ENCODE measurements at regions not wholly inside any gene's neighbourhood (a gene's known extent, or its start where the extent isn't known, plus 50 kb on each side); places are given as distances from the start of the nearest gene placed in this dataset.

DNA sequence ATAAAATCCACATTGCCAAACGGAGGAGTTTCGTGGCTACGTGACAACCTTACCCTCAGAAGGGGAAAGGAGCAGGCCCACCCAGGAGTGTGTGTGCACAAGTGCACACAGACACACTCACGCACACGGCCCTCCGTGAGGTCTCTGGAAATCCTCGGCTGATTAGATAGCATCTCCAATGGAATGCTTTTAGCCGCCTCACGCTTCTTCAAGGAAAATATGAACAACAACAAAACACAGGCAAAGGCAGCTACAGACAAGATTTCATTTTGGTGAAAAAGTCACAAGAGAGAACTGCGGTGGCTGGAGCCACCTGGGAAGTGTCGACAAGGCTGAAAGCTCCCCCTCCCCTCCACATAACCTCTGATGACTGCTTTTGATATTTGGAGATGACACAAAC lies 391.8 kb upstream of the MKI67 start:
- no peak for FAIRE-seq
- no peak for DNase-seq (ENCODE audit: insufficient read length, low spot score)

DNA sequence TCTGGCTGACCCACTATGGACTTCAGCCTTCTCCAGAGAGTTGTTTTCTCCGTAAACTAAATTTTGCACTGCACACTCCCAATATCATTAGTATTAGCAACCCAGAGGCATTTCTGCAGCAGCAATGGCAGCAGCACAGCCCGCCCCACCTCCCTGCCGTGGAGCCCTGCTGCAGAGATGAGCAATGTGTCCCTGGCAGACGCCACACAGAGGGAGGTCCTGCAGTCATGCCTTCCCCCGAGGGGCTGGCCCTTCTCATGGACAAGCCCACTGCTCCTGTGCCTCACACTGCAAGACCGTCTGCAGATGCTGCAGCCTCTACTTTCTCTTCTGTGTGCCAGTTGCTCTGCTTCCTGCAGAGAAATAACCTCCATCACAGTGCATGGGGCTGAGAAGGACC lies 393.4 kb upstream of the MKI67 start:
- FAIRE-seq (no peak), DNase-seq (ENCODE audit: insufficient read length, low spot score) (no peak)

DNA sequence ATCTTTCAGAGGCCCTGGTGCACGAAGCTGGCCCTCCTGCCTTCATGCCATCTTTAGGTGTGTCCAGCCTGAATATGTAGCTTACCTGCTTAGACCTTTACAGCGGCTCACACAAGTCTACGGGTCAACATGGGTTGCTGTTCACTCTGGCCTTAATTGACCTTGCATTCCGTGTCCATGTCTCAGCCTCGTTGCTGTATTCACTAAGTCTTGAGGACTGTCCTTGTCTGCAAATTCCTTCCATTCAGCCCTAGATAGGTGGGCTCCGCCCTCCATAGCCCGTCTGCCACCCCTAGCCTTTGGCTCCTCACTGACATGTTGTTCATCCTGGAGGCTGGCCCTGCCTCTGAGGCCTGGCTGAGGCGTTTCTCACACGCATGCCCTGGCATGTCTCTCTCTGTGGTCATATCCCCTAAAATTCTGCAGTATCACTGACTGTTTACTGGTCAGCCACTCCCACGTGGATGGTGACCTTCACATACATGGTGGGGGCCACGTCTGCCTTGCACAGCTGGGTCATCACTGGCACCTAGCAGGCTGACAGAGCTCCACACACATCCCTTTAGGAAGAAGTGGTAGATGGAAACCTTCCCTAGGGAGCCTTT lies 394.1 kb upstream of the MKI67 start:
- FAIRE-seq (no peak), DNase-seq (ENCODE audit: insufficient read length, low spot score) (no peak)

DNA sequence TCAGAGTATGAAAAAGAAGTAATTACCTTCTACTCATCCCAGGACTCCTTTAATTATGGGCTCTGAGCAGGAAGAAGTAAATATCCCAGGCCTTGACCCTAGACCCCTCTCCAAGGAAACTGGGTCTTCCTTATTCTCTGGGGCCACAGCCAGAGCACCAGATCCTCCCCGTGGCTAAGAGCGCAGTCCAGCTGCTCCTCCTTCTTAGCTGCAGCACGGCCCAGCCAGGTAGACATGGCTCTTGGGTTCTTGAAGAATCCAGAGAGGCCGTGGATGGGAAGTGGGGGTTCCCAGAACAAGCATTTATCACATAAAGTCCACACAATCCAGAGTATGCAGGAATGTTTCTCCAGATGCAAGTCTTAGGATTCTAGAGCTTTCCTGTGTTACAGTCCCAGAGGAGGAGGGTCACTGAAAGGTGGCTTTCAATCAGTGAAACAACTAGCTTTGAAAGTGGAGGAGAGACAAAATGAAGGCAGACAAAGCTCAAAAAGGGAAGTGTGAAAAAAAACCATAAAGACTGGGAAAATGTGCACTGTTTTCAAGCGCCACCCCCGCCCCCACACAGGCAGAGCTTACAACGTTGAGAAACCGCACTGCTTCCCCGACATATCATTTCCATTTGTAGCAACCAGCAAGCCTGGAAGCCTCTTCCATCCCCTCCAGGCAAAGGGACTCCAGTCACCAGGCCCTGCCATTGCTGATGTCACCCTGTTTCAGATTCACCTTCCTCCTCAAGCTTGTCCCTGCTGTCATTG lies 396.5 kb upstream of the MKI67 start:
- no peak for FAIRE-seq
- DNase-seq (ENCODE audit: insufficient read length, low spot score) = no peak

DNA sequence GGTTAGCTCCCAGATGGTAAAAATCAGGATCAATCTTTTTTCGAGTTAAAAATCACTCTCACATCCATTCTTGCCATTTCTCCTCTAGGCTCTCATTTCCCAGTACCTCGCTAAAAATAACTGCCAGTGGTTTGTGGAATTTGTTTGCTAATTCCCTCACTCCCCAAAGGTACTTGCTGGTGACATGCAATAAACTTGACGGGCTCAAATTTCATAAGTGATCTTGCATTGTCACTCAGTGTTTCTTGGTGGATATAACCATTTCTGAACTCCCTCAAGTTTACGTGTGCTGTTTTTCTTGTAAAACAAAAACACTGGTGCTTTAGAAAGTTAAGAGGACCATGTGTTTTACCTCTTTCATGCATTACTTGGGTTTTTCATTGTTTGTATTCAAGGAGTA lies 399.2 kb upstream of the MKI67 start:
- DNase-seq (ENCODE audit: insufficient read length, low spot score) = no peak
- no peak for FAIRE-seq

DNA sequence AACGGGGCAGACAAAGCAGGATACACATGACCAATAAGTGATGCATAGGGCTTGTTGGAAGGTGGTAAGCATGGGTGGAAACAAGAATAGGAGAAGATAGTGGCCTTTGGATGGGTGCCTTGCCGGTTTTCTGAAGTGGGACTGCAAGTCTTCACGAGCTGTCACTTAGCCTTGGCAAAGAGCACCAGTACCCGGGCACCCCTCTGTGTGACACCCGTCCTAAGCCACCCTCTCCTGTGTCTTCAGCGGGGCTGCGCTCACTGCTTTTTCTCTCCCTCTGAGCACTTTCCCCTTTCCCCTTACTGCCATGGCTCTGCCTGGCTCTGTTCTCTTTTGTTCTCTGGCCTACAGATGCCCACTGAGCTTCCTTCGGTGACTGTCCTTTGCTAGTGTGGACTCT lies 399.7 kb upstream of the MKI67 start:
- FAIRE-seq = no peak

DNA sequence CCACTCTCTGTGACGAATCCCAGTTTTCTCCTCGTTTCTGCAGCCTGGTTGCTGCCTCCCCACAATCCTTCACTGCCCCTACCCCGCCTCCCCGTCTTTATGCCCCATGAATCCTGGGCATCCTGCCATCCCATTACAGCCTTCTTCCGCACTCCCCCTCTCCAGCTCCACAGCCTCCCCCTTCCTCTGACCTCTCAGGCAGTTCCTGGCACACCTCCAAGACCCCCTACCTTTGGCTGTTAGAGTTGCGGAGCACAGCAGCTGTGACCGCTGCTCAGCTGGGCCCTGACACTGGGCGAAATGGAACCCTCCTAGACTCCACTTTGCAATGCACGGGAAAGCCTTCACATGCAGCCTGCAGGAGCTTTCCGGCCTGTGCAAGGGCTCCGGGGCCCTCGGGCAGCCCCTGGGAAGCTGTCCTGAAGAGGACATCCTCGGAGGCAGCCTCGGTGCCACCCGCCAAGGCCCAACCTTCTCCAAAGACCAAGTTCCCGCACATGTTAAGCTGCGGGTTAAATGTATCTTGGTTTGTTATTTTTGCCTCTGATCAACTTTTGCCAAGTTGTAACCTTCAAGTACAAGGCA lies 400.7 kb upstream of the MKI67 start:
- FAIRE-seq (no peak), DNase-seq (ENCODE audit: insufficient read length, low spot score) (no peak)

More for the DNA sequence above, 399.7 kb upstream of the MKI67 start:
- DNase-seq (ENCODE audit: insufficient read length, low spot score) = no peak

DNA sequence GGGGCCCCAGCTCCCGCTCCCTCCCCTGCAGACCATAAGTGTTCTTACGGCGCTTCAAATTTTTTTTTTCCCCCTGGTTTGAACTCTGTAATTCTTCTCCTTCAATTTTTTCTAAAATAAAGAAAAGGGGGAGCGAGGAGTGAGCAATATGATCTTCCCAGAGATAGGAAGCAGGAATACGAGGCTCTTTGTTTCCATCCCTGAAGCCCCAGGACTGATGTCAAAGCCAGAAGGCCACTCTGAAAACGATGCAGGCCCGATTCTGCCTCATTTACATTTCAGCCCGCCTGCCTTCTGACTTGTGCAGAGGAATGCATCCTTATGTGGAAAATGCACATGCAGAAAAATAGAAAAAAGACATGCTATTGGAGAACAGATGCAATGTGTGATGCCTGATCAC lies 401.5 kb upstream of the MKI67 start:
- FAIRE-seq (no peak), DNase-seq (ENCODE audit: insufficient read length, low spot score) (no peak)

DNA sequence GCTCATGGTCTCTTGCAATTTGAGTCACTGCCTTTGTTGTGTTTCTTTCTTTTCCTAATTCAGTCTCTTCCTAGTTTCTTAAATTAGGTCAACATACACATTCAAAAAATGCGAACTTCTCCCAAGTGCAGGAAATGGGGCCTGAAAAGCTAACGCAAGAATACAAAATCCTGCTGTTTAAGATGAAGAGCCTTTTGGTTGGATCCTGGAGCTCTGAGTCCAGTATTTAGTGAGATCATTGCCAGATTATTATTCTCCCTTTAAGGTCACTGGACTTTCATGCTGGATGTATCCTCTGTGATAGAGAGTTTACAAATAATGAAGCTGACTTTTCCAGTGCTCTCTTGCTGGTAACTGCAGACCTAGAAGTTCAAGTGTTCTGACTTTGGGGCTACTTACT lies 401.9 kb upstream of the MKI67 start:
- no peak for DNase-seq (ENCODE audit: insufficient read length, low spot score)
- FAIRE-seq = no peak

DNA sequence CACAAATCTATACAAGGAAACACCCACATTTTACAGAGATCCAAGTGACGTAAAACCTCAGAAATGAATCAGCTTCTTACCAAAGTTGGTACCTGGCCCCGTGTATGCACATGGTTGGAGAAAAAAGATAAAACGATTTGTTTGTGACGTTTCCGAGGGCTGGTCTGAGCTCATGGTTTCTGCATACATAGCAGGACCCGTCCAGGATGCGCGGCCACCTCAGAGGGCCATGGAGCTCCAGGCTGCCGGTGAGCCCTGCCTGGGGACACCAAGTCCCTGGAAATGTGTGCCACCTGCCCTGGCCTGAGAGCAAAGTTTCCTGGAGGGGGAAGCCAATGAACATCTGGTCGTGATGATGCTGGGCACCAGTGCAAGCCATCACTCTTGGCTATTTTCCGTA lies 402.6 kb upstream of the MKI67 start:
- no peak for FAIRE-seq

DNA sequence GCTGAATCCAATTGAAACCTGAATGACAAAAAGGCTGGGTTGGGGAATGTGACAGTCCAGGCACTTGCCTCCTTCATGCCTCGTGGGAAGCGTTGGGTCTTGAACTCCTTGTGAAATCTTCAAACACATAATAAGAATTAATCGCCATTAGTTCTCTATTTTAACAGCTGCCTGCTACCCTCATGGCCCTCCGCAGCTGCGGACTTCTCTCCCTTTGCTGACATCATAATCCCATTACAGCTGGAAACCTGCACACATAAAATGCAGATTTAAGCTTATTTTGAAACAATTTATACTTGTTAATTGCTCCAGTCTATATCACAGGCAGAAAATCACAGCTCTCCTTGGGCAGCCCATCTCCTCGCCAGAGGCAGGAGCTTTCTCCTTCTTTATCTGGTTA lies 403.0 kb upstream of the MKI67 start:
- DNase-seq (ENCODE audit: insufficient read length, low spot score) (no peak), FAIRE-seq (no peak)

More for the DNA sequence above, 402.6 kb upstream of the MKI67 start:
- no peak for DNase-seq (ENCODE audit: insufficient read length, low spot score)

DNA sequence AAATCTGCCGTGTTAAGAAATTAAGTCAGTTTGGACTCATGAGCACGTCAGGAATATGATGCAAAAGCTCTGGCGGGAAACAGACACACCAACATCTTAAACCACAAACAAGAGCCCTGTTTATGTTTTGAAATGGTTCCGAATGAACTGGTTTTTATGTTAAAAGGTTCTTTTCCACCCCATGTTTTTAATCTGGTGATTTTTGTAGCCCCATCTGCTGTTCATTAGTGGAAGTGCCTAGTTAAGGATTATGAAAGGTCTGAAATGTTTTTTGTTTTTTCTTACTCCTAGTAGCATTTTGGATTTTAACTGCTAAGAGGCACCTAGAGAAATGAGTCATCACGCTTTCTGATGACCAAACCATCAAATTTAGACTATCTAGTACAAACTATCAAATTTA lies 404.1 kb upstream of the MKI67 start:
- no peak for FAIRE-seq
- no peak for DNase-seq (ENCODE audit: insufficient read length, low spot score)

DNA sequence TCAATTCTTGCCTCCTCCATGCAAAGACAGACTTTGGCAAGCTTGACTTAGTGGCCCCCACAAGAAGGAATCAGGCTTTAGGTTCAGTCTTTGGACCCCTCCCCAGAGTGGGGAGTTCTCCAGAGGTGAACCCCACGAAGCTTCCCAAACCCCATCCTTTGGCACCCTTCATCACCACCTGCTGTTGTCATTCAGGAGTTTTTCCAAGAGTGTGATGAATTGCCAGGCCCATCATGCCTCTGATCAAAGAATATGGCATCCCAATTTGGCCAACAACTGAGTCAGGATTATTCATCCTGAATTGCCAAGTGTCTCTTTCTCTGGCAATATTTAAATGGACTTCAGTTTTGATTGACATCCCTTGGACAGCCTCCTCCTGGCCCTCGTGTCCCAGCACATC lies 404.7 kb upstream of the MKI67 start:
- no peak for DNase-seq (ENCODE audit: insufficient read length, low spot score)
- FAIRE-seq = no peak

DNA sequence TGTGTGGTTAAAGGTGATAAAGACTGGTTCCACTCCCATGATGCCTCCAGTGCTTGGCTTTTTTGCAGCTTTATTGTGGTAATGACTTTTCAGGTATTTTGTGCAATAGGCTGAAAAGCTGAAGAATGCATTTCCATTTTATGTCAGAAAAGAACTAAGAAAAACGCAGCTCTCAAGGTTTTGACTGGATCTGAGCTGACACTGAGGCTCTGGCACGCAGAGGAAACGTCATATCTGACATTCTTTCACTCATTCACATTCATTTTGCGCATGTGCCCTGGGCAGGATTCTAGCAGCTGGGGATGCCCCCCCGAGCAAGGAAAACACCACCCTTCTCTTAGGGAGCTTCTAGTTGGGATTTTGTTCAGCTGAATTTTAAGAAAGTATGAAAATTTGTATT lies 408.5 kb upstream of the MKI67 start:
- FAIRE-seq (no peak), DNase-seq (ENCODE audit: insufficient read length, low spot score) (no peak)

DNA sequence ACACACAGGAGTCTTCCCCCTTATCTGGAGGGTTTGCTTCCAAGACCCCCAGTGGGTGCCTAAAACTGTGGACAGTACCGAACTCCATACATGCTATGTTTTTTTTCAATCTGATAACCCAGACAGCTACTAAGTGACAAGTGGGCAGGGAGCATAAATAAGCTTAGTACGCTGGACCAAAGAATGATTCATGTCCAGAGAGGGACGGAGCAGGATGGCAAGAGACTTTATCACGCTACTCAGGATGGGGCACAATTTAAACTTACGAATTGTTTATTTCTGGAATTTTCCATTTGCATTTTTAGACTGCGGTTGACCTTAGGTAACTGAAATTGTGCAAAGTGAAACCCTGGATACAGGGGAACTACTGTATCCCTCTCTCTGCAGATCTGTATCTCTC lies 410.0 kb upstream of the MKI67 start:
- FAIRE-seq = no peak

DNA sequence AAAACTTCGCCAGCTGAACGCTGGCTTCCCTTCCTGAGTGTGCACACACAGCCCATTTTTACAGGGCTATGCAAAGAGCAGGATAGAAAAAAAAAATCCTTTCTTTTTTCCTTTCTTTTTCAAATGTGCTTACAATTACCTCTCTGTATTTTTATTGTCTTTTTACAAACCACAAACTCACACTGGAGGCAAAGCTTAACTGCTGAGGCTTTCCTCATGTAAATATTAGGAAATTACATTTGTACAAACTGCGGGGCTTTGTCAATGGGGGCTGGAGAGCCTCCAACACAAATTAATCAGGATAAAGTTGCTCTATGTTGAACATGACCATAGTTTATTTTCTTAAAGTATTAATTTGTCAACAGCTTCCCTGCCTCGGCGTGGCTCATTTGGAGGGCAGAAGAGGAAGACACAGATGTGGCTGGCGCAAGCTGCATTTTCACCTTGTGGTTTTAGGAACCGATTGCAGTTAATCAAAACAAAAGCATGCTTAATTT lies 411.7 kb upstream of the MKI67 start:
- FAIRE-seq (no peak), DNase-seq (ENCODE audit: insufficient read length, low spot score) (no peak)

More for the DNA sequence above, 410.0 kb upstream of the MKI67 start:
- DNase-seq (ENCODE audit: insufficient read length, low spot score) = no peak

DNA sequence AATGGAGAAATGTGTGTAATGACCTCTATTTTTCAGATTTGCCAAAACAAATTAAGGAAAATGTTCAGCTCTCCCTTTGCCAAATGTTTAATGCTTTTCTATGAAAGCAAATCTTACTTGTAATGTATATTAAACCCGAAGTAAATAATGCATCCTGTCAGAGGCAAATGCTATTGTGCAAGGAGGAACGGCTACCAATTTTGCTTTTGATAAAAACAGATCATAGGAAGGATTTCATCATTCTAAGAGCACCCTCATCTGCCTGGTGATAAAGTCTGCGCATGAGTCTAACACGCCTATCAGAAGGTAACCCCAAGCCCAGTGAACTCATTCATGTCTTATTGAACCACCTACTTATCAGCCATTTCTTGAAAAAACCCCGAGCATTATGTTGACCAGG lies 412.4 kb upstream of the MKI67 start:
- no peak for FAIRE-seq
- DNase-seq (ENCODE audit: insufficient read length, low spot score) = no peak

DNA sequence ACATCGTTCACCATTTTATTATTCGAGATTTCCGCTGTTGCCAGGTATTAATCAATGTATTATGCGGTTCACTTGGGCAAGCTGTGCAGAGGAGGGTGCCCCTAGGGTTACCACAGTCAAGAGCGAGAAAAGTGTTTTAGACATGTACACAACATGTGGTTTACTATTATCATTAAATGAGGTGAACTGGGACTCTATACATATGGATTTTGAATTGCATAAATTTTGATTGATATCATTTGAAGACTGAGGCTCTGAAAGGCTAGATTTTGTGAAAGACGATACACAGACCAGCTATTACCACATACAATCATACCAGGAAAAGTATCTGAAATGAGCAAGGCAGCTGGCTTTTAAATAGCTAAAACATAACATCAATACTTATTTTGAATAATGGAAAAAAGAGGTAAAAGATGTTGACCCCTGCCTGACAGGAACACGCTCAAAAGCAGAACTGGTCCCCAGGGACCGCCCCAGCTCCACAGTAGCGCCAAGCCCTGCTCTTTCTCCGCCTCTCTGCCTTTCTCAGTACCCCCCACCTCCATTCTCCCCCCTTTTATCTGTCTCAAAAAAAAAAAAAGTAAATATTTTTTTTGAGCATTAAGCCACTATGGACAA lies 413.4 kb upstream of the MKI67 start:
- DNase-seq (ENCODE audit: insufficient read length, low spot score) (no peak), FAIRE-seq (no peak)

DNA sequence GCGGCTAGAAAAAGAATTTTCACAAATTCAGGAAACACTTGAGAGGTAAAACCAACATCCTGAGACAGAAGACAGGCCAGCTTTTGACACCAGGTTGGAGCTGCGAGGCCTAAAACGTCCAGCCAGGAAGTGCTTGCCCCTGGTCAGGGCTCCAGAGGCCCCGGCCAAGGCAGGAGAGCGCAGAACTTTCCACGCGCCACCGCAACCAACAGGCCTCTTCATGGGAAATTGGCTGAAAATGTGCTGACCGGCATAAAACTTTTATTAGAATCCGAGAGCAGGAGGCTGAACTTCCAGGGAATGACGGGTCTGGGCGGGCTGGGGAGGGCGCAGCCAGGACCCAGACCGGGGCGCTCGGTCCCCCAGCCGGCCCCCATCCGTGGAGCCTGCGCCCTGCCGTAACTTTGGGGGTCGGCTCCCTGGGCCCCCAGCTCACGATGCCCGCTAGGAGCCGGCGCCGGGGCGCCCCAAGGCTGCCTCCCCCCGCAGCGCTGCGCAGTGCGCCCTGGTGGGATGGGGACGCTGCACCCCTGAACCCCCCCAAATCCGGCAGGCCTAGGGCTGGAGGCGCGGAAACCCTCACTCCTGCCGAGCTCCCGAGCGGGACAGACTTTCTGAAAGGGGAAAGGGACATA lies 414.0 kb upstream of the MKI67 start:
- no peak for DNase-seq (ENCODE audit: insufficient read length, low spot score)
- no peak for FAIRE-seq

DNA sequence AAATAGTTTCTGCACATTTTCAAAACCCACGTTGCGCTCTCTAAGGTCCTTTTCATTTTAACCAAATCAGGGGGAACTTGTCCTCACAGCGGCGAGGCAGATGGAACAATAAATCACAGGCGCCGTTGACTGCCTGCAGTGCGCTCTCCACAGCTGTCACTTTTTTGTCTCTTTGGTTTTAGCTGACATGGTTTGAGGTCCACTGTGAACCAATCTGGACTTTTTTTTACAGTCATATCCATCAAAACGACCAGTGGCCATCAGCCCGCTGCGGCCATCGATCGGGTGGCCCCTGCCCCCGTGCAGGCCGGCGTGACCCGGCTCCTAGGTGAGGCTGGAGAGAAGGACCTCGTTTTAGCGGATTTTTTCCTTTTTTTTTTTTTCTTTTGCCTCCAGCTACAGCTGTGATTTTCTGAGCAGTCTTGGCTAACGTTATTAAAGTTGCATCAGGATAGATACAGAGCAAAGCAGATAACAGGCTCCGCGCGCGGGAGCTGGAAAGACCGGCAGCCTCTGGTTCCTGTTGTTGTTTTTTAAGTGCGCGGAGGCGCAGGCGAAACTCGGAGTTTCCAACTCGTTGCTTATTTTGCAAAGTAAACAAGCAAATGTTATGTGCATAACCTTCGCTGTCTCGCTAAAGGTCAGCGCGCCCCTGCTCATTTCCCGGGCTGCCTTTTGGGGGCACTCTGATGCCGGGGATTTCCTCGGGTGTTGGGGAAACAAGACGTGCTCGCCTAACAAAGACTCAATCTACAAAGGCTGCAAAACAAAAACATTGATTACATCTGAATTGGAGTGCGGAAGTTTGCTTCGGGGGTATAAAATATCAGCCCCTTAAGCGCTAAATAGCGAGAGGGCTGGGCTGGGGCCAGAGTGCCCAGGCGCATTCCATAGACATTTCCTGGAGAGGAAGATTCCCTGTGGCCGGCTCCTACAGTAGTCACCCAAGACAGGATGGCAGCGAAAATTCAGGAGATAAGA lies 414.8 kb upstream of the MKI67 start:
- no peak for FAIRE-seq
- no peak for DNase-seq (ENCODE audit: insufficient read length, low spot score)
